Stimulated activated CD4-positive, alpha-beta T cell treated with anti-CD3 and anti-CD28 coated beads, Interleukin-2, amount 100 ng/mL, for 48 hours (primary cell): ENCODE measurements at regions not wholly inside any gene's neighbourhood (a gene's known extent, or its start where the extent isn't known, plus 50 kb on each side); places are given as distances from the start of the nearest gene placed in this dataset.

Source experiments
- DNase-seq, 2 donors: peaks; one replicate each; pipeline ENCODE4 v3.0.0-alpha.2; 2020

DNA sequence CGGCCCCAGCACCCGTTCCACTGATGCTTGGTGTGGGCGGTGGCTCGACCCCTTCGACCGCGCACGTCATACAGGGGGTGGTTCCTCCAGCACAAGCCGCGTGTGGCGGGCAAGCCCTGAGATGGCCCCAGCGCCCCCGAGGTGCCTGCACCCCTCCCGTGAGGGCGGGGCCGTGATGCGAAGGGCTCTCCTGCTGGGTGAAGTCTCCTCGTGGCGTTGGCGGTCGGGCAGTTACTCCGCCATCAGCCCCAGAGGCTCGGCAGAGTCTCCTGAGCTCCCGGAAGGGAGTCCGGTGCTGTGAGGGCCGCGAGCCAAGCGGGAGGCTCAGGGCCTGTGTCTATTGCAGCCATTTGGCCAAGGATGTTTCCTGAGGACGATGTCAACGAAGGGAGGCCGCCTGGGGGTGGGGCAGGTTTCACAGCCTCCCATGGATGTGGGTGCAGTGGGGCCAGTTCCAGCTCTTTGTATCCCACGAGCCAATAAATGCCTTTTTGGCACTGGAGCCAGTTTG is 78.1 kb upstream of the GALNT9 start:
- DNase-seq: no peak

DNA sequence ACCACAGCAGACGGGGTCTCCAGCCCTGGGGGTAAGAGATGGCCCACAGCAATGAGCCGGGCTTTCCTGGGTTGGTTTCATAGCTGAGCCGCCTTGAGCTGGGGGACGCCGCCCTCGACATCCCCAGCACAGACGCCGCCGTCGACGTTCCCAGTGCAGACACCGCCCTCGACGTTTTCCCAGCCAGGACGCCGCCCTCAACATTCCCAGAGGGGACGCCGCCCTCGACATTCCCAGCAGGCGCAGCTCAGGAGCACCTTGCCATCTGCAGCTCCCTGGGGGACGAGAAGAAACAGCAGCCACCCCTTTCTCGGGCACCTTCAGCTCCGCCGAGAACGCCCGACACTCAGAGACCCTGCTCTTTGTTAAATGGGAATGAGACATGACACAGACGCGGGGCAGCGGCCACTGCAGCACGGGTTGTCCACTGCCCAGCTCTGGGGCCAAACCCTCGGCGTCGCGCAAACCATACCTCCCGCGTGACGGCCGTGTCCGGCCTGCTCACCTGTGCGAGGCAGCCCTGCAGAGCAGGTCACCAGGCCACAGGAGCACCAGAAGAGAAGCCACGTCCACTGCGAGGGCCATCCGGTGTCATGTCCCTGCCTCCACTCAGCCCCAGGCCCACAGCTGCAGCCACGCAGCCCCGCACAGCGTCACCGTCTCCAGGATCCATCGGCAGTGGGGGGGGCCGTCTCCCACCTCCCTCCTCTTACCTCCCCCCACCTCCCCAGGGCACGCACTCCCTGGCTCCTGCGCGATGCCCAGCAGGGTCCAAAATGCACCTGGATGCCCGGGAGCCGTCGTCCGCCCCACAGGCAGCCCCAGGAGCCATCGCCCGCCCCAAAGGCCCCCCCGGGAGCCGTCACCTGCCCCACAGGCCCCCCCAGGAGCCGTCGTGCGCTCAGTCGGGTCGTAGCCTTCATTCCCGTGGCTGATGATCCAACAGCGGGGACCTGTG is 77.4 kb upstream of the GALNT9 start:
- no peak for DNase-seq

DNA sequence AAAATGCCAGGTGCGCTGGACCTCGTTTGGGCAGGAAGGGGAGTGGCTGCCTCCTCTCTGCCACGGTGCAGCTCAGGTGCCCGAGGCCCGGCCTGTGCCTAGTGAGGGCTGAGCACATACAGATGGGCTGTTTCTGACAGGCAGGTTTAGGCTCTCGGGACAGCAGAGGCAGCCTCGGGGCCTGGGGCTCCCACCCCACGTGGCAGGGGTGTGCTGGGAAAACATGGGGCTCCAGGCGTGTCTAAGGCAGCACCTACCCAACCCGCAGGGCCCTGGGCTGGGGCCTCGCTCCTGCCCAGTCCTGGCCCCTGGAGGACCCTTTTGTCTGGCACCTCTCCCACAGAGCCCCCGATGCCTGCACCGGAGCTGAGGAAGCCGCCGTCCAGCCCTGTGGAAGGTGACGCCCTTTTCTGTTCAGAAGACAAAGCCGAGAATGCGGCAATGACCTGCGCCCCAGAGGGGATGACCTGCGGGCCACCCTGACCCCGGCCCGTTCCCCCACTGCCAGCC is 76.4 kb upstream of the GALNT9 start:
- no peak for DNase-seq

DNA sequence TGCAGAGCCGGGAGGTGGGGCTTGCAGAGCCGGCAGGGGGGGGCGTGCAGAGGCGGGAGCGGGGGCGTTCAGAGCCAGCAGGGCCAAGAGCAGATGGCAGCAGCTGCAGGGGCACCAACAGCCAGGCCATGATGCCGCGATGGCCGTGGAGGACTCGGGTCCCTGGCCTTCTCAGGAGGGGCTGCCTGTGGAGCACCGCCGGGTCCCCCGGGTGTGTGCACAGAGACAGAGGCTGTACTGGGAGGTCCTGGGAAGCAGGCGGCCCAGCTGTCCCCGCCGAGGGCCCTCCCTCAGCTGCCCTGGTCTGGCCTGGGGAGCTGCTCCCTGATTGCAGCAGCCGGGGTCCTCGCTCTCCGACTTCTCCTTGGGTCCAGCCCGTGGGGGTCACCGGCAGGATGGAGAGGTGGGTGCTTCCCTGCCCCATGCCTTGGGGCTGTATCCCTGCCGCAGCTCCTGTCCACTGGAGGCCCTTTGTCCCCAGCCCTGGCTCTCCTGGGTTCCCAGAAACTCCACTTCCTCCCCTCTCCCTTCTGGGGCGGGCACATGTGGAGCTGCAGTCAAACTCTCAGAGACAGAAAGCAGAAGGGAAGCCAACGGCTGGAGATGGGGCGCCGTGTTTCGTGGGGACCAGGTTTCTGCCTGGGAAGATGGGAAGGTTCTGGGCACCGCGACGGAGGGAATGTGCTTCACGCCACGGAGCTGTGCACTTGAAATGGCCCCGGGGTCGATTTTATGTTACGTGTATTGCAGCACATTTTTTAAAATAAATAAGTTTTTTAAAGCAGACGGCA is 75.8 kb upstream of the GALNT9 start:
- no peak for DNase-seq

DNA sequence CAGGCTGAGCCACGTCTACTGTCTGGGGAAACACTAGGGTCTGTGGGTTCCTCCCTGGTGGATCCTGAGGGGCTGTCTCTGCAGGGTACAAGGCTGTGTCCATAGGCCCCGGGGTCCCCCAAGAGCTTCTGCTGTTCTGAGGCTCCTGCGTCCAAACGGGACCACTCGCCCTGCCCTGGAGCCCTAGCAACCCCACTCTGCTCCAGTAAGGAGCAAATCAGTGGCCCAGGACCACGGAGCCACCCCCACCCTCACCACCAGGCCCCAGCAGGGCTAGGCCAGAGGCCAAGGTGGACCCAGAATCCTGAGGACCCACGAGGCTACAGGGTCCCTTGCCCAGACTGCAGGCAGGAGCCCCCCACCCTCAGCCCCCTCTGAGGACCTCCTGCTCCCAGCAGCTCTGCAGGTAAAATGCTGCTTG is 75.1 kb upstream of the GALNT9 start:
- DNase-seq: no peak

DNA sequence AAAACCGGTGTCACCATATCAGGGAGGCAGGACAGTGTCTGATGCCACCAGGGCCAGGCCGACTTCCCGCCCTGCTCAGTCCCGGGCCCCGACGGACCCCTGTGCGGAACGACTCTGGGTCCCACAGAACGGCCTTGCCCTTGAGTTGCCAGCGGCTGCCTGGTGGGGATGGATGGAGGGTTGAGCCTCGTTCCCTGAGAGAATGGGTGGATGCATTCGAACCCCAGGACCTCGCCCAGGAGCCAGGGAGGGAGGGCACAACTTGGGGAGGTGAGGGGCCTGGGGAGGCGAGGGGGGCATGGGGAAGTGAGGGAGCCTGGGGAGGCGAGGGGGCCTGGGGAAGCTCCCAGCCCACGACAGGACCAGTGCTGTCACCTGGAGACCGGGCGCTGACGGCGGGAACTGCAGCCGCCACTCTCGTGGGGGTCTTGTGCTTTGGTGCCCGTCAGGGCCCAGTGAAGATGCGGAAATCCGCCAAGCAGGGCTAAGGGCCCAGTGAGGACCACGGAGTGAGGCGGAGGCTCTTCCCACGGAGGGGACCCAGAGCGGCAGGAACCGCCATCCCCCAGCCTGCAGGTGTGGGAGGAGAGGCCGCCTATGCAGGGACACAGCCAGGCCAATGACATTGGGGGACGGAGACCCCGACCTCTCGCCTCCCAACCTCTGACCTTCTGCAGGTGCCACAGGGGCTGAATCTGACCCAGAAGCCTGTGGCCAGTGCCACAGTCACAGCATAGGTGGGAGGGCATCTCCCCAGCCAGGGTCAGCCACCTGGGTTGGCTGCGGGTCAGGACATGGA is 74.4 kb upstream of the GALNT9 start:
- DNase-seq: no peak

DNA sequence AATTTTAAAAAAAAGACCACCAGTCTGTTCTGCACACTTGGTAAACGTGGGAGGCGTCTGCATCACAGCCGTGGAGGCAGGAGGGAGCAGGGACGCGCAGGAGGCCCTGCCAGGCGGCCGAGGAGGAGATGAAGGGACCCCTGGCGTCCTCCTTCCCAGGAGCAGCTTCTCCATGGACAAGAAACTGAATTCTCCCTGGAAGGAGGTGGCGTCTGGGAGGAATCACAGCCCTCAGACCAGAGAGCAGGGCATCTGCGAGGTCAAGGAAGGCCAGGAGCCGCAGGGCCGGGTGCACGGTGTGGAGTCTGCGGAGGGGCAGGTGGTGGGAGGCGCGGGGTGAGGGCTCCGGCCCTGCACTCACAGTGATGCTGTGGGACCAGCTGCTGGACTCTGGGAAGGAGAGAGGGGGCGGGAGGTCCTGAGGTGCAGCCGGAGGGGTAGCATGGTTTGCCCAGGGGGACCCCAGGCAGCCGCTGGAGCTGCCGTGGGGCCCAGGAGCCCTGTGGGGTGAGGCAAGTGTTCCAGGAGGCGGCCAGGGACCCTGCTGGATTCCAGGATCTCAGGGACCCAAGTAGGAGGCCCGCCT is 73.5 kb upstream of the GALNT9 start:
- no peak for DNase-seq

DNA sequence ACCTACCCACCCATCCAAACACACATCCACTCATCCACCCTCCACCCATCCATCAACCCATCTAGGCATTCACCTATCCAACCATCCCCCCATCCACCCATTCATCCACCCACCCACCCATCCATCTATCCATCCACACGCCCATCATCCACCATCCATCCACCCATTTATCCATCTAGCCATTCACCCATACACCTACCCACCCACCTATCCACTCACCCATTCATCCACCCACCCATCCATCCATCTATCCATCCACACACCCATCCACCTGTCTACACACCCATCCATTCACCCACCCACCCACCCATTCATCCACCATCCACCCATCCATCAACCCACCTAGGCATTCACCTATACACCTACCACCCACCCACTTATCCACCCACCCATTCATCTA is 72.6 kb upstream of the GALNT9 start:
- DNase-seq: no peak

DNA sequence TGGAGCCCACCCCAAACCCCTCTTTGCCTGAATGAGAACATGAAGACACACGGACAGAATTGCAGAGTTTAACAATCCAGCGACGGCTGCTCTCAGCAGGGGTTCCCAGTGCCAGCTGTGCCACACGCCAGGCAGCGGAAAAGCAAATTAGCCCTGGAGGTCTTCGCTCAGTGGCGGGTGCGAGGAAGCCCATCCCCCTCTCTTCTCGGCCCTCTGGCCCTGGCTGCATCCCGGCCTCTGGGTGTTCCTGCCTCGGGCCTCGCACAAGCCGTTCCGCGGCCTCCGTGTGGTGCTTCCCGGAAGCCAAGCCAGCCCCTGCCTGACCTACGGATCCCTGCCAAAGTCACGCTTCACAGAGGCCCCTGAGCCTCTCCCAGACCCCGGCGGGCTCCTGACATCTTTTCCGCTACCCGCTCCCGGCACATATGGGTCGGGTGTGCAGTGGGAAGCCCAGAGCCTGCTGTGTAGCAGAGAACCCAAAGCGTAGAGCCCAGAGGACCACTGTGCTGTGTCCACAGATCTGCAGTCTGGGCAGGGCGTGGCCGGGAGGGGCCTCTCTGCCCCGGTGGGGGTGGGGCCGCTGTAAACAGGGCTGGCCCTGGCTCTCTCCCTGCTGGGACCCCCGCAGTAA is 70.7 kb upstream of the GALNT9 start:
- no peak for DNase-seq

DNA sequence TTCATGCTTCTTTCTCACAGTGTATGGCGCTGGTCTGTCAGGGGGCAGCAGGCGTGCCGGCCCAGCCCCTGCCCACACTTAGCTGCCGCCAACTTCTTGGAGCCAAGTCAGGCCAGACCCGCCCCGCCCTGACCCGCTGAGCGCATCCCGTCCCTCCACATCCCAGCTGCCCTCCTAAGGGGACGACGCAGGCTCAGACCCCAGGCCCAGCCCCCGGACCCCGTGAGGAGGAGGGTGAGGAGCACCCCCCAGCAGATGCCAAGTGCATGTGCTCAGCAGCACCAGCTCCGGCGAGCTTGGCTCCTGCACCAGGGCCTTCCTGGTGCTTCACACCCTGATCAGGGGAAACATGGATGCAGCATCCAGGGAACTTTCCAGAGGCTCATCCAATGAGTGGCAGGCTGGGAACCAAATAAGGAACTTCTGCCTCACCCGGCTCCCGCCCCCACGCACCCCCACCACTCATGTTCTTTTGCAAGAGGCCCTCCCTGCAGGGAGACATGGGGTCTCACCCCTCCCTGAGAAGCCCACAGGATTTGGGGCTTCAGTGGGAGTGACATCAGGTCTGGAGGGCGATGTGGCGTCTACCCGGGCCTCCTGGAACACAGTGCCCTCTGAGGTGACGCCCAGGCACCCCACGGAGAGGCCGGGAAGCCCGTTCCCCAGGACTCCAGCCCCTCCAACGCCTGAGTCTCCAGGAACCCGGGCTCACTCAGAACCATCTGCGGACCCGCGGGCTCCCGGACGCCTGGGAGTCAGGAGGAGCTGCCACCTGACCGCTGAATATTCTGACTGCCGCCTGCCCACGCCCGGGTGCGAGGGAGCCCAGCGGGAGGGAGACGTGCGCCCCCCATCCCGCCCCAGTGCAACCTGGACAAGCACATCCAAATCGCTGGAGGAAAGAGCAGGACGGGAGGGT is 70.0 kb upstream of the GALNT9 start:
- no peak for DNase-seq

DNA sequence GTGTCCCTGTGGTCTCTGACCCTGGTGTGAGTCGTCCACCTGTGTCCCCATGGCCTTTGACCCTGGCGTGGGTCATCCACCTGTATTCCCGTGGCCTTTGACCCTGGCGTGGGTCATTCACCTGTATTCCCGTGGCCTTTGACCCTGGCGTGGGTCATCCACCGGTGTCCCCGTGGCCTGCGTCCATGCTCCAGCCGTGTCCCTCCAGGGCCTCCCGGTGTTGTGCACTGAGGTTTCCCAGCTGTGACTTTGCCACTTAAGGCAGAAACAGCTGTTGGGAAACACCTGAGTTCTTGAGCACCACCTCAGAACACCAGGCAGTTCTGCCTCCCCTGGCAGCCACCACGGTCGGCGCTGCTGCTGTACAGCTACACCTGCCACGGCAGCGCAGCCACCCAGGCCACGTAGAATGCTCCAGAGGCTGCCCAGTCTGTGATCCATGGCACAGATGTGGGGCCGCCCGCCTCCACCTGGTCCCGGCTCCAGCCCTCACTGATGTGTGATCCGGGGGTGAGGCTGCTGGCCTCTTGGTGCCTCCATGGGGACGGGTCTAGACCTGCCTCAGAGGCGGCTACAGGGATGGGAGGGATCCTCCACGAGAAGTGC is 69.1 kb upstream of the GALNT9 start:
- DNase-seq: no peak

DNA sequence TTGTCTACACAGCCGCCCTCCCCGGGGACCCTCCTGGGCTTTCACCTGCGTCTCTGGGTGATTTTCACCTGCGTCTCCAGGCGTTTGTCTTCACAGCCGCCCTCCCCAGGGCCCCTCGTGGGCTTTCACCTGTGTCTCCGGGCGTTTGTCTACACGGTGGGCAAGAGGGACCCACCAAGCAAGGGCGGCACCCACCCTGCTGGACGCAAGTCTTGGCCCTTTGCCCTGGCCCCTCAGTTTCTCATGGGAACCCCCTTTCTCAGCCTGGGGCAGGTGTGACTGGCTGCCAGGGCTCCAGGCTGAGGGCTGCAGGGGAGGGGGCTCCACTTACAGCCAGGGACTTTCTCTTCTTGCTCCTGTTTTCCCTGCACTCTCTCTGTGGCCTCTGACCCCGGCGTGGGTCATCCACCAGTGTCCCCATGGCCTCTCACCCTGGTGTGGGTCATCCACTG is 68.6 kb upstream of the GALNT9 start:
- no peak for DNase-seq

DNA sequence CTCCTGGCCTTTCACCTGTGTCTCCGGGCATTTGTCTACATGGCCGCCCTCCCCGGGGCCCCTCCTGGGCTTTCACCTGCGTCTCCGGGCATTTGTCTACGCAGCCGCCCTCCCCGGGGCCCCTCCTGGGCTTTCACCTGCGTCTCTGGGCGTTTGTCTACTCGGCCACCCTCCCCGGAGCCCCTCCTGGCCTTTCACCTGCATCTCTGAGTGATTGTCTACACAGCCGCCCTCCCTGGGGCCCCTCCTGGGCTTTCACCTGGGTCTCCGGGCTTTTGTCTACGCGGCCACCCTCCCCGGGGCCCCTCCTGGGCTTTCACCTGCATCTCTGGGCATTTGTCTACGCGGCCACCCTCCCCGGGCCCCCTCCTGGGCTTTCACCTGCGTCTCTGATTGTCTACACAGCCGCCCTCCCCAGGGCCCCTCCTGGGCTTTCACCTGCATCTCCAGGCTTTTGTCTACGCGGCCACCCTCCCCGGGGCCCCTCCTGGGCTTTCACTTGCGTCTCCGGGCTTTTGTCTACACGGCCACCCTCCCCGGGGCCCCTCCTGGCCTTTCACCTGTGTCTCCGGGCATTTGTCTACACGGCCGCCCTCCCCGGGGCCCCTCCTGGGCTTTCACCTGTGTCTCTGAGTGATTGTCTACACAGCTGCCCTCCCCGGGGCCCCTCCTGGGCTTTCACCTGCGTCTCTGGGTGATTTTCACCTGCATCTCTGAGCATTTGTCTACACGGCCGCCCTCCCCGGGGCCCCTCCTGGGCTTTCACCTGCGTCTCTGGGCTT is 68.0 kb upstream of the GALNT9 start:
- DNase-seq: no peak

DNA sequence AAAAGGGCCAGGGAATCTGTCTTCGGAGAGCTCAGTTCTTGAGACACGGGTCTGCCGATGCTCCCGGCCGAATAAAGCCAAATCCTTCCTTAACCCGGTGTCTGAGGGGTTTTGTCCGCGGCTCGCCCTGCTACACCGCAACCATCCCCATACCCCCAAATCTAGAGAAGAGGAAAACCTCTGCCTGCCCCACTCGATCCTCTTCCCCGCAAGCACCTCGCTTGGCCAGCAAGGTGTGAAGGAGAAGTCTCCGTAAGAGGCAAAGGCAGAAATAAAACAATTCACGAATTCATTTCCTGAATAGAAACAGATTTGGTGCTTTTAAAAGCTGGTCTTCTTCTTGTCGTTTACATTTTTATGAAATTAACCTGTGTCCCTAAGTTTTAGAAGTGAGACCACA is 67.3 kb upstream of the GALNT9 start:
- no peak for DNase-seq

DNA sequence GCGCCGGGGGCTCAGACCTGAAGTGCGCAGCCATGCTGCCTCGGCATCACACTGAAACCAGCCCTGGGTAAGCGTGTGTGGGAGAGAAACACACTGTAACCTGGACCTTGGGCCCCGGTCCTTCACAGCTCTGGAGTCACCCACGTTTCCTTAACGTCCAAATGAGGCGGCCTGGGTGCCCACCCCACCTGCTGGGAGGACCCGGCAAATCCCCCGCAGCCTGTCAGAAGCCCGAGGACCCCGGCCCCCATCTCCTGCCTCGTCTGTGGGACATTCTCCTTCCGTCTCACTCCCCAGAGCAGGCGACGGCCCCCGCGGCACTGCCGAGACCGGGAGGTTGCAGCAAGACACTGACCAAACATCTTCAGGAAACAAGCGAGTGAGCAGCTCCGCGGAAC is 66.5 kb upstream of the GALNT9 start:
- DNase-seq: no peak

DNA sequence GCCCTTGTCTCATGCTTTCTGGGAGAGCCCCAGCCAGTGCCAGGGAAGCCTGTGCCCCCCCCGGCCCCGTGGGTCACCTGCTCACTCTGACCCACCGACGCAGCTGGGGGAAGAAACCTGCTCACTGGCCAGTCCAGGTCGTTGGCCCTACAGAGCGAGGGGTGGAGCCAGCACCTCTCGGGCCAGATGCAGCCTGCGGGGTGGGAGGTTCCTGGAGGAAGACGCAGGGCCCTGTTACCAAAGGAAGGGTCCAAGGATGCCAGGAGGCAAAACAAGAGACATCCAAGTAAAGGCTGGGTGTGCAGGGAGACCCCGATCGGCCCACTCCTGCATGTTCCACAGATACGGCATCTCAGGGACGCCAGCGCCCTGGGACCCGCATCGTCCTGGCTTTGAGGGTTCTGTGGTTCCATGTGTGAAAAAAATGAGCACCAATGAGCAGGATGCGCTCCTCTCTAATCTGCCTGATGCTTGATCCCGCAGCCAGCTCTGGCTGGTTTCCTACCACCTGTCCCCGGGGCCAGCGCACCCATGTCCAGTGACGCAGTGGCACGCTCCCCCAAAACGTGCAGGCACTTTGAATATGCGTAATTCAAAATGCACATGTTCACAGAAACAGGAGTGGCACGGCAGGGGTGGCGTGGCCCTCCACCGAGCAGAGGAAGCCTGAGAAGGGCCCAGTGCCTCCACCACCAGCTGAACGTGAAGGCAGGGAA is 66.0 kb upstream of the GALNT9 start:
- DNase-seq: no peak

DNA sequence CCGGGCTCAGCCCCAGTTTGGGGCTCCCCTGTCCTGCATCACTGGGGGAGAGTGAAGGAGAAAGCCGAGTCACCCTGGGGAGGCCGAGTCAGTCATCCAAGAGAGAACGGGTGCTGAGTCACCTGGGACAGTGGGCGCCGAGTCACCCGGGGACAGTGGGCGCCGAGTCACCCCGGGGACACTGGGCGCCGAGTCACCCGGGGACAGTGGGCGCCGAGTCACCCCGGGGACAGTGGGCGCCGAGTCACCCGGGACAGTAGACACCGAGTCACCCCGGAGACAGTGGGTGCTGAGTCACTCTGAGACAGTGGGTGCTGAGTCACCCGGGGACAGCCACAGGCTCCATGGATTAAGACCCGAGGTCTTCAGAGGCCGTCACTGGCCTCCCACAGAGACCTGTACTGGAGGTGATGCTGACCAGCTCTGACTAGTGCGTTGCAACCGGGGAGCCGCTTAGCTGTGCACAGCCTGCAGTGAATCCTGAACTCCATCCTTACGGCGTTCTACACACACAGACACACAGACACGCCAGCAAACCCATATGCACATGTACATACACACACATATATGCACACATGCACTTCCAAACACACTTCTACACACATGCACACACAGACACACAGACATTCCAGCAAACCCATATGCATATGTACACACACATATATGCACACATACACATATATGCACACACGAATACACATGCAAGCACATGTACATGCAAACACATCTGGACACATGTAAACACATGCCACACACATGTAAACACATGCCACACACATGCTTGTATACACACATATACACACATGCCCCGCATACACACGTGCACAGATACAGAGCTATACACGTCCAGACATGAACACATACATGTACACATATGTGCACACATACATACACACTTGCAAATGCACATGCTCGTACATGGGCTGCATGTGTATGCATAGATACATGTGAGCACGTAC is 64.9 kb upstream of the GALNT9 start:
- peak; percentile 15 to 26 for DNase-seq
